ENCODE measurements at regions not wholly inside any gene's neighbourhood (a gene's known extent, or its start where the extent isn't known, plus 50 kb on each side); places are given as distances from the start of the nearest gene placed in this dataset.

DNA sequence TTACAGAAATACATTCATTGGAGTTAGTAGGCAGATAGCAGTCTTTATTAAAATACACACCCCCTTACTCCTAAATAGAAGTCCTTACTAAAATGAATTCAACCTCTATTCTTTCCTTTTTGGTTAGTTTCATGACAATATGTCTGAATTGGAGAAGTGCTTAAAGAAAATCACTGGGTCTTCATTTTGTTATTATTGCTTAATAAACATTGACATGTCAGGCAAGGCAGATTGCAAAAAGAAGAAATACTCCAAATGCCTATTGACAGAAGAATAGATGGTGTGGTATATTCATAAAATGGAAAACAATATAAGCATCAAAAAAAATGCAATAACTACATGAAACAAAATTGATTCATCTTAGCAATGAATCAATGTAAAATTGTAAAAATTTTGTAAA, 135.5 kb downstream of the TMEM26 start:
- DNase-seq: no peak

DNA sequence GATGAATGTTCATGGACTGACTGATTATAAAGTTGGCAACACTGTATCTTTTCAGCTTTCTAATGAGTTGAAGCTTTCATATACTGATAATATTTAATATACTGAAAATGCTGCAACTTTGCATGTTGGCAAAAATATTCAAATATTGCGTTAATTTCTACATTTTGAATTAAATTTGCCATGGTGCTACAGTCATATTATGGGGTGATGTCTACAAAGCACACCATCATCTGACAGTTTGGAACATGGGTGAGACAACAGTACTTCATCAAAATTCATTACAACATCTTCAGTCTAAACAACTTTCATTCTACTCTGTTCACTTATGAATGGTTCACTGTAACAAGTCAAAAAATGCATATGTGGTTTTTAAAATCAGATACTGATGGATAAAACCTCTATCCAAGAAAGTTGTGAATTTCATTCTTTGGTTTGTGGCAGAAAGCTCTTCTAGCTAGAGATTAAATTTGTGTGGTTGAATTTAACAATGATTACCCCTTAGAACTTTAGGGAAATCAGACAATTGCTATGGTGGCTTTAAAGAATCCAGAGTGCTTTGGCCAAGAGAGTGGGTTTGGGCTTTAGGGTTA, 136.4 kb downstream of the TMEM26 start:
- no peak for DNase-seq

DNA sequence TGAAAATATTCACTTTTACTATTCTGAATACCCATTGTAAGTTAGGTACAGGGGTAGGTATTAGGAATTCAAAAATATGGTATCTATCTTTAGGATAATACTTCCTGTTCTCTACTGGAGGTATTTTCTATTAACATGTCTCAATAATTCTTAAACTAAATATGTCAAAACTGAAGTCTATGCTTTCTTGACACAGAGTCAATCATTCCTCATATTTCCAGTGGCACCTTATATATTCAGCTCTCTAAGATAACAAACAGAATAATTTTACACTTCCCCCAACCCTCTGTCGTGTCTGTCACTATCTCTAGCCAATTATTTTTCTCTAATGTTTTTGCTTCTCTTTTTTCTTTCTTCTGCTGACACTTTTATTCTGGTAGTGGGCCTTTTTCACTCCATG, 138.9 kb downstream of the TMEM26 start:
- DNase-seq: no peak

DNA sequence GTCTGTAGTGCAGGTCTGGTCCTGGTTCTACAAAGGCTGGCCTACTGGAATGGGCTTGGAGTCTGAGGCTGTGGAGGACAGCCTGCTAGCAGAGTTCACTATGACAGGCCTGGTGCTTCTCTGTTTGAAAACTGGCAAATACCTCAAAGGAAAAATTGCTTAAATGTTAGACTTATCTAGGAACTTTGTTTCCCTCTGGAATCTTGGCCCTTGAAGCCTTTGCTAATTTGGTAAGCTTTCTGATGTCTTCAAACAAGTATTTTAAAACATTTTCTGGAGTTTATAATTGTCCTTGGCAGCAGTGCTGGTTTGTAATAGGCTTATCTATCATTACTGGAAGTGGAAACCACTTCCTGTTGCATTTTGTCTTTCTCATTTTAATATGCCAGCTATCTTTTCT, 139.7 kb downstream of the TMEM26 start:
- no peak for DNase-seq

DNA sequence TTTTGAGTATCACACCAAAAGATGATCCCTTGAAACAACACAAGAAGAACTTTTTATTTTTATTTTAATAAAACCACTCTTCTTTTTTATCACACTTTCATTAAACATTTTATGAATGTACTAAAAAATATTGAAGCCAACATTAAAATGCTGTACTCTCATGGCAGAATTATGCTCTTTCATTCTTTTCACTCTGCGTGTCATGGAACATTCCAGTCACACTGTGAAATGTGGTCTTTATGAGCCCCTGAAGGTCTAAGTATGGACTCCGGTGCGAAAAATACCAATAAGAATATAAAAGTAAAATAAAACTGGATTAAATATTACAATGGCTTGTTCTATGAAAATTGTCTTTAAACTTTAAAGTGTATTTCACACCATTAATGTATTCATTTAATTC, 148.4 kb downstream of the TMEM26 start:
- DNase-seq: no peak

DNA sequence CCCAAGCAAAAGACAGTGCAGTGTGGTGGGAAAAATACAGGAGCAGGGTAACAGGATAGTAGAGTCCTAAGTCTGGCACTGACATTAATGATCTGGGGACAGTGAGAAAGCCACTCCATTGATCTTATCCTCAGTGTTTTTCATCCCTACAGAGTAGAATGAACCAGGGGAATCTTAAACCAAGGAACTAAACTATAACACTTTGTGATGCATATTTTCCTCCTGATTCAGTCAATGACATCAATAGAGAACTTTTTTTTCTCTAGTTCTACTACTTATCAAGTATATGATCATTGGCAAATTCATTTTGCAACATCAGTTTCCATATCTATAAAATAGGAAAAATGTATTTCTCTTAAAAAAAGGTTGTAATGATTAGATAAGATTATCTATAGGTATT, 151.1 kb downstream of the TMEM26 start:
- no peak for DNase-seq

DNA sequence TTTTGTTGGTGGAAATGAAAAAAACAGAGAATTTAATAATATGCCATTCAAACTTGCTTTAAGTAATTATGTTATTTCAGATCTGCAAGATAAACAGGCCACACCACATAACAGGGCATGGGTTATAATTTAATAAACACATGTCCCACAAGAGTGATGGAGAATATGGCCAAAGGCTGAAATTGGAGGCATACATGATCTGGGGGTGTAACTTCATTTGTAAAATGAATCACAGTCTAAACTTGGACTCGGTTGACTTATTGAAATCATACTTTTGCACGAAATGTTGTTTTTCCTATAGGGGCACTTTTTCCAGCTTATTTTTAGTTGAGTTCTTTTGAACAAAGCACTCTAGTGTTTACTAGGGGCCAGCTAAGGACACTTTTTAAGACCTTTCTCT, 151.6 kb downstream of the TMEM26 start:
- no peak for DNase-seq

DNA sequence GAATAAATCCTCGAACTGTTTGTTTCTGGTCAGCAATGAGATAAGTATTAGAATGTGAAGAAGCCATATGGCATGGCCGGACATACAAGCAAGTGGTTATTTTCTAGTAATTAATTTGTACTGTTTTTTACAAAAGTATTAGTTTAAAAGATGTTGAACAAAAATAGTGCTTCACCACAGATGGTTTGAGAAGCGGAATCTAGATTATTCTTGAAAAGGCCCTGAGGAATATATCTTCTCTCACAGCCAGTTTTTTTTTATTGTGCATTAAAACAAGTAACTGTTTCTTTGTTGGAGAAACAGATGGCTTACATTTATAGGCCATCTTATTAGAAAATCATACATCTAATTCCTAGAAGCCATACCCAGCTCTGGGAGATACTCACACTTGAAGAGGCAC, 153.3 kb downstream of the TMEM26 start:
- DNase-seq: no peak

DNA sequence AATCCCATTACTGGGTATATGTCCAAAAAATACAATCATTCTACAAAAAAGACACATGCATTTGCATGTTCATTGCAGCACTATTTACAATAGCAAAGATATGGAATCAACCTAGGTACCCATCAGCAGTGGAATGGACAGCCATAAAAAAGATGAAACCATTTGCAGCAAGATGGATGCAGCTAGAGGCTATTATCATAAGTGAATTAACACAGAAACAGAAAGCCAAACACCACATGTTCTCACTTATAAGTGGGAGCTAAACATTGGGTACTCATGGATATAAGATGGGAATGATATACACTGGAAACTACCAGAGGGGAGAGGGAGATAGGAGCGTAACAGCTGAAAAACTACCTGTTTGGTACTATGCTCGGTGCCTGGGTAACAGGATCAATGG, 154.0 kb downstream of the TMEM26 start:
- DNase-seq: no peak

DNA sequence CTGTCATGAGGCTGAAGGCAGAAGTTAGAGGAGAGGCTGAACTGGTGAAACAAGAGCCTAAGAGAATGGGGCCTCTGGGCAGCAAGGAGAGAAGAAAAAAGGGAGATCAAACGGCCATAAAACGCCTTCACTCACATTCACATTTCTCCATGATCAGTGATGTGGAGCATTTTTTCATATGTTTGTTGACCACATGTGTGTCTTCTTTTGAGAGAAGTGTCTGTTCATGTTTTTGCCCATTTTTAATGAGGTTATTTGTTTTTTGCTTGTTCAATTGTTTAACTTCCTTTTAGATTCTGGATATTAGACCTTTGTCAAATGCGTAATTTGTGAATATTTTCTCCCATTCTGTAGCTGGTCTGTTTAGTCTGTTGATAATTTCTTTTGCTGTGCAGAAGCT, 155.0 kb downstream of the TMEM26 start:
- no peak for DNase-seq

DNA sequence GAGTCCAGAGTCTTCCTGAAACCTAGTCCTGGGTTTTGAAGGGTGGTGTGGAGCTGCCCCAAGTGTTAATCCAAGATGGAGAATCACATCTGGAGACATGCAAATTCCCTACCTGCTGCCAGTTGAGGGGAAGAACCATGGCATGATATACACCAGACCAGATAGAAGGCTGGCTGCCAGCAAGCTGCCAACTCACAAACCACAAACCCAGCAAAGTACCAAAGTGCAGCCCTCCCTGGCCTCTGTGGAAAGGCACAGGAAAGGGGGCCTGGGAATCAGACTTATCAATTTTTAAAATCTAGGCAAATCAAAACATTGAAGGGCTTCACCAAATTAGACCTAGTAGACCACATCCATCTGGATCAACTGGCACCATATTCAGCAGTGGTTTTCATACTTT, 157.0 kb downstream of the TMEM26 start:
- no peak for DNase-seq

DNA sequence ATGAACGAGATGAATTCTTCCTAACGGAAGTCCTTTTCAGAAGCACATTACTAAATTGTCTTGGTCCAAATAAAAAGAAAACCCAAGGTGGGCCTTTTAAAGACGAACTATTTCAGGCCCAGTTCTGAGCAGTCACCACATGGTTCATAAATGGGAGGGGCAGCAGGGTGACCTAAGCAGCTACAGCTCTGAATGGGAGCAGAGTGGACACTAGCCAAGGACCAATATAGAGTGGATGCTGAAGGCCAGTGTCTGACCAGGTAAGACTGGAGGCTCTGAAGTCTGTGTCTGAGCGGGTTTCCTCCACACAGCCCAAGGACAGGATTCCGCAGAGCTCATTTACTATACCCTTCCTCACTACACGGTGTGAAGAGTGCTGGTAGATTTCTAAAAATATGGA, 159.1 kb downstream of the TMEM26 start:
- DNase-seq: no peak

DNA sequence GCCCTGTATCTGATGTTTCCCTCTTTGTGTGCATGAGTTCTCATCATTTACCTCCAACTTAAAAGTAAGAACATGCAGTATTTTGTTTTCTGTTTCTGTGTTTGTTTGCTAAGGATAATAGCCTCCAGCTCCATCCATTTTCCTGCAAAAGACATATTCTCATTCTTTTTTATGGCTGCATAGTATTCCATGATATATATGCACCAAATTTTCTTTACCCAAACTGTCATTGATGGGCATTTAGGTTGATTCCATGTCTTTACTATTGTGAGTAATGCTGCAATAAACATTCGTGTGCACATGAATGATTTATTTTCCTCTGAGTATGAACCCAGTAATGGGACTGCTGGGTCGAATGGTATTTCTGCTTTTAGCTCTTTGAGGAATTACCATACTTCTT, 163.4 kb downstream of the TMEM26 start:
- no peak for DNase-seq

DNA sequence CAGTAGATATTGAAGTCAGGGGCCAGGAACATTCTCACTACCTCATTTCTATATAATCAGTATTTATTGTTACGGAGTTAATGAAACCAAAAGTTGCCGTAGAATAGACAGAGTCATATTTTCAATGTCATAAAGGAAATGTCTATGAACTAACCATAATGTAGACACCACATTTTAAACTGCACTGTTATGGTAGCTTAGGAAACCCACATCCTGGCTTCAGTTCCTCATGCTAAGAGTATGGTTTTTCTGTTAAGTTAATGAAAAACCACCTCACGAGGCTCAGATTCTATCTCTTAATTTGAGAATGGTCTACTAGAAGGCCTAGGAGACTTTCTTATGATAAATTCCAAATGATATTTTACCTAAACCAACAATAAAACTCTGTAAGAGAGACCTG, 166.5 kb downstream of the TMEM26 start:
- peak; percentile 95 for DNase-seq

DNA sequence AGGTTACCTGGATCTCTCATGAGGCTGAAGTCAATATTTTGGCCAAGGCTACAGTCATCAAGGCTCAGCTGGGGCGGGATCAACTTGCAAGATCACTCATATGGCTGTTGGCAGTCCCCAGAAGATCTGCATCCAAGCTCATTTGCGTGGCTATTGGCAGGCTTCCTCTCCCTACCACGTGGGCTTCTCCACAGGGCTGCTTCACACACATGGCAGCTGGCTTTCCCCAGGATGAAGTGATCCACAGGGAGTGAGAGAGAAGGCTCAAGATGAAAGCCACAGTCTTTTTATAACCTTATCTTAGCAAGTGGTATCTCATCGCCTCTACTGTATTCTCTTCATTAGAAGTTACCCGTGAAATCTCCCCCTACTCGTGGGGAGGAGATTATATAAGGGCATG, 167.4 kb downstream of the TMEM26 start:
- DNase-seq: no peak

DNA sequence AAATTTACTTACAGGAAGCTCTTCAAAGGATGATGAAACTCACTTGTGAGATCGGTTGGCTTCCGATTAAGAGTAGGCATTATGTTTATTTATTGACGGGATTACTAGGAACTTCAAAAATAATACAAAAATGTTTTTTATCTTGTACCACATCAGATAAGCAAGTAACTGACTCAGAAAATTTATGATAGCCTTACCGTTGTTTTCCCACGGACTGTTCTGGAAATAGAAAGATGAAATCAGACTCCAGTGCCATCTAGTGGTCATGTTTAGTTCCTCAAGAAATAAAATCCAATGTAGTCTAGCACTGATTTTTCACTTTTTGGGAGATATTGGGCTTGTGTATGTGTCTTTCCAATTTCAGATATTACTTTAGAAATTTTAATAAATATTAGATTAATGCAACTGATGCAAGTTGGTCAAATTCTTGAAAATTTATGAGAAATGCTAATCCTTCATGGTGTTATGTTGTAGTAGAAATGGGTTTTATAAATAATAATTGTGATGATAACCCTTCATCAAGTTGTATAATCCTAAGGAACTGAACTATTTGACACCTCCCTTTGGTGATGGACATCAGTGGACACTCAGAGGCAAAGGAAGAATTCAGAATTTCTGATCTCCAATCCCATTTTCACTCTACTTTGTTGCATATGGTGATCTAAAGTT, 168.8 kb downstream of the TMEM26 start:
- peak; percentile 48 for DNase-seq

DNA sequence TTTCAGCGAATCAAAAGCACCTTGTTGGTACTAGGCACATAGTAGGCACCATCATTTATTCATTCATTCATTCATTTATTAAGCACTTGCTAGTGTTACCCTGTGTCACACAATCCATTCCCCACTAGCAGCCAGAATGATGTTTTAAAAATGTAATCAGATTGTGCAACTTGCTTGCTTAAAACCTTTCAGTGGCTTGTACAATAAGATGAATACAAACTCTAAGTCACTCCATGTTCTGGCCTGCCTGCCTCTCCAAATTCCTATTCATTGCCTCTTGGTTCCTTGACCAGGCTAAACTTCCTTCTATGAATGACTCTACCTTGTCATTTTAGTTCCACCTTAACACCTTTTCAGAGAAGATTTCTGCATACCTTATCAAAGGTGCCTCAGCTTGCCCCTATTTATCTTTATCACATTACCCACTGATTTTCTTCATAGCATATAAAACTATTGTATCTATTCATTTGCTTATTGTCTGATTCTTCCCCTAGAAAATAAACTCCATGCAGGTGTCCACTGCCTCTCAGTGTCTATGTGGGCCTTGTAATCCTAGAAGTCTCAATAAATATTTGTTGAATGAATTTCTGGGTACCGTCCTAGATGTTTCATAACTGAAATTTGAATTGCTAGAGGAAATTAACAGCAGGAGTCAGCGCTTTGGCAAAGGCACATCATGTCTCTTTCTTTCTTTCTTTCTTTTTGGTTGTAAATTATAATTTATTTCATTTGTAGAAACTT, 169.5 kb downstream of the TMEM26 start:
- no peak for DNase-seq

DNA sequence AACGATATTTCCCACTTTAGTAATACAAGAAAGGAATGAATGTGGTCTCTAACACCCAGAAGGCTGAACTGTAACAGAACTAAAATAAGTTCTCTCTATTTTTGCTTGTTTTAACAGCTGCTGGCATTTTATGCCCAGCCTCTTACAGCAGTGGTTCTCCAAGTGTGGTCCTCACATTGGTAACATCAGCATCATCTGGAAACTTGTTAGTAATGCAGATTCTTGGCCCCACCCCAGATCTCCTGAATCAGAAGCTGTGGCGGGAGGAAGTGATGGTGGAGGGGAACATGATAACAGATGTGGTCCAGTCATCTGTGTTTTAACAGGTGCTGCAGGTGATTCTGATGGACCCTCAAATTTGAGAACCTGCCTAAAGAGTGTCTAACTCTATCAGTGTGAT, 170.1 kb downstream of the TMEM26 start:
- no peak for DNase-seq

DNA sequence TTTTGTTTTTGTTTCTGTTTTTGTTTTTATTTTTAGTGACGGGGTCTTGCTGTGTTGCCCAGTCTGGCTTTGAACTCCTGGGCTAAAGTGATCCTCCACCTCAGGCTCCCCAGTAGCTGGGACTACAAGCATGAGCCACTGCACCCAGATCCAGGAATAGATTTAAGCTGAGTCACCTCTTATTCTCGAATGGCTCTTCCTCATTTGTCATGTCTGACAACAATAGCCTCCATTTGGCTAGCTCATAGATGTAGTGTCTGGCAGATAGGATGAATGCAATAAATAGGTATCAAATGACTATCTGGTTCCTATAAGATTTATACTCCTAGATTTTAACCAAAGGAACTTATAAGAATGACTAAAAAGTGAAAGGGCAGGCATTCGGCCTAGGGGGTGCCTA, 172.9 kb downstream of the TMEM26 start:
- peak; percentile 63 for DNase-seq

DNA sequence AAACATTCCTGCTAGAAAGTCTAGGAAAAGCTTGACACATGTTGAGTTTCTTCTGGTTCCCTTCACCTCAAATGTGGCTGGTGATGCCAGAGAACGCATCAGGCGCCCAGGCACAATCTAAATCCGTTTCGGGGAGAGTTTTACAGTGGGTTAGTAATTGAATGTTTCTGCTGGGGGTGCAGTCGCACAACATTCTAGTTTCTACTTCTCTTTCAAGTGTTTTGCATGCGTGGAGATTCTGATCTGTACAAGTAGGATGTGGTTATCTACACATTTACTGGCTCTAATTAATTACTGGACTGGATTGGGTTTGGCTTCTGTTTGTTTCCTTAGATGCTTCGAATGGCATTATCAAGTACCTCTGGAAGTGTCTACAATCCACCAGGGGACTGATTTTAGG, 173.8 kb downstream of the TMEM26 start:
- peak; percentile 6 for DNase-seq

DNA sequence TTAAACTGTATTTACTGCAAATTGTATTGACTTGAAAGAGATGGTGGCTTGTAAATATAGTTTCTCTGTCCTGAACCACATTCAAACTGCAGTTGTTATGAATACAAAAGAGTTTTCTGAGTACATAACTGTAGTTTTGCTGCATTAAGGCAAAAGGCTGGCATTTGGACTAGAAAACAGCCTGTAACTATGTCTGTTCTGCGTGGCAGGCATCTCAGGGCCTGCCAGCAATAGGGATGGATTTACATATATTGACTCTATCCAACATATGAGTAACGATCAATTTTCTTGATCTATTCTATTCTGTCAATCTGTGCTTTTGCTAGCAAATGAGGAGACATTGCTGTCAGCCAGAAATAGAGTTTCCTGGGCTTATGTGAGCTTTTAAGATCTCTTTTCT, 174.6 kb downstream of the TMEM26 start:
- no peak for DNase-seq

DNA sequence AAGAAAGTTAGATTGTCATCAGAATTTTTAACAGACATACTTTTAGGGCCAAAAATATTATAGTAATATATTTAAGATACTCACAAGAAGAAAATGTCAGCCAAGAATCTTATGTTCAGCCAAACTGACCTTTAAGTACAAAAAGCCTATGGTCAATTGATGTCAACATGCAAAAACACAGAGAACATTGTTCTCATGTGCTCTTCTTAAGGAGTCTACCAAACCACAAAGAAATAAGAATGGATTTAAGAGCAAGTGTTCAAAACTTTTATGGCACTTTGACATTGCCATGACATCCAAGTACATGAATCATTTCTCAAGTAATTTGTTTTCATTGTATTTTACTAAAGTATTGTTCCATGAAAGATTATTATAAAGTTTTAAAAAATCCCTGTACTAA, 180.4 kb downstream of the TMEM26 start:
- no peak for DNase-seq

DNA sequence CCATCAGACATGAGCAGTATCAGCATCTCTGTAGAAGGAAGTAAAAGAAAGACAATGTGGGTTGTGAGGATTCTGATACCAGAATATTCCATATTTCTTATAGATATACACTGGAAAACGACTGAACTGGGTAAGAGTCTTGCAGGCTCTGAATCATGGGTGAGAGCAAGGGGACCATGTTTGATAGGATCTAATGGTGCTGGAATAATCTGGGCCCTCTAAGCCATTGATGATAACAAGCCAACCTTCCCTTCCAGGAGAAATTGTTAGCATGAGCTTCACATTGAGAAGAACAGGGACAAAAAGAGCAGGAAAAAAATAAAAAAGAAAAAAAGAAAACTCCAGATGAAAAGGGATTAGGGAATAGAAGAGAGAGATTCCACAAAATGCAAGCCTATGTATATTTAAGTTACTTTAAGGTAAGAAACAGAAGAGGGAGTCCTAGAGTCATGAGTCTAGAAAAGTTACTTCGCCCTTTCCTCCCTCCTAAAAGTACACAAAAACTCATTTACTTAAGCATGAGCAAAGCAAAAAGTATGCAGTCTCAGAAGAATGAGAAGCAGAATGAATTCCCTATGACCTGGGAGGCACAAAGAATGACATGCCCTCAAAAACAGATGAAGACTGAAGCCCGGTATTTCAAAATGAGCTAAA, 181.9 kb downstream of the TMEM26 start:
- DNase-seq: no peak

DNA sequence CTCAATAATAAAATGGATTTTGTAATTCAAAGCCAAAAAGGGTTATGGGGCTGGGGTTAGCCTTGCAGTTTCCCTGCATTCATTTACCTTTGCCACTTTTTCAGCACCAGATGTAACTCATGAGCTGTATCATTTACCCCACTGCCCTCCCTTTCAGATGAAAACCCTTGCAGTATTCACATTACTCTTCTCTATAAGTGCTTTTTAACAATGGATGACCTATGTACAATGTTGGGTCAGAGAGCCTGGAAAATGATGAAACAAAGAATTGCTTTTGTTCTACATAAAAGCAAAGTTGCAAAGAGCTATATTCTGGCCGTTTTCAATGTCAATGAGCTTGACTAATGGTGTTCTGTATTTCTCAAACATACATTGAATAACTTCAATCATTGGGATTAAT, 189.7 kb downstream of the TMEM26 start:
- no peak for DNase-seq
